Uterus (tissue), 2 donors: ENCODE measurements at regions not wholly inside any gene's neighbourhood (a gene's known extent, or its start where the extent isn't known, plus 50 kb on each side); places are given as distances from the start of the nearest gene placed in this dataset.

ENCODE experiments used
- CTCF ChIP-seq, 4 experiments: fragments of 200-600 bp in 2 of 4; fragments of 450-650 bp in 2 of 4; sonication (generic) in 2 of 4; IDR thresholded peaks; one replicate each; pipeline ENCODE4 v1.5.1; 2016 to 2019; ENCODE audit warnings: antibody characterized with exemption in 4 of 4, mild to moderate bottlenecking in 2 of 4, moderate library complexity in 1 of 4
- POLR2A ChIP-seq, 2 donors: fragments of 450-650 bp; IDR thresholded peaks; one replicate each; pipeline ENCODE4 v1.6.1; 2016; ENCODE audit warnings: antibody characterized with exemption in 2 of 2, mild to moderate bottlenecking in 1 of 2, moderate library complexity in 1 of 2

- TF ChIP-seq CTCF (IDR thresholded peaks at IDR 0.05) (no peak), POLR2A (IDR thresholded peaks at IDR 0.05) (no peak)
Observed at GRCh38 chr1:87969040-87969439, 640.4 kb downstream of the LMO4 start.
